NCI-H345 treated with DMSO at 0.1 percent for 48 hours (cell line): ENCODE measurements at regions not wholly inside any gene's neighbourhood (a gene's known extent, or its start where the extent isn't known, plus 50 kb on each side); places are given as distances from the start of the nearest gene placed in this dataset.
"Not testable (repeated sequence)": the region's sequence is repeated elsewhere in the genome, so short reads cannot be mapped to it uniquely, and the experiment has no call there.

ENCODE experiments used
- DNase-seq: peaks from one replicate; lab custom pipeline; 2025; ENCODE audit not compliant: unreplicated experiment; lab: John Stamatoyannopoulos, UW

DNA sequence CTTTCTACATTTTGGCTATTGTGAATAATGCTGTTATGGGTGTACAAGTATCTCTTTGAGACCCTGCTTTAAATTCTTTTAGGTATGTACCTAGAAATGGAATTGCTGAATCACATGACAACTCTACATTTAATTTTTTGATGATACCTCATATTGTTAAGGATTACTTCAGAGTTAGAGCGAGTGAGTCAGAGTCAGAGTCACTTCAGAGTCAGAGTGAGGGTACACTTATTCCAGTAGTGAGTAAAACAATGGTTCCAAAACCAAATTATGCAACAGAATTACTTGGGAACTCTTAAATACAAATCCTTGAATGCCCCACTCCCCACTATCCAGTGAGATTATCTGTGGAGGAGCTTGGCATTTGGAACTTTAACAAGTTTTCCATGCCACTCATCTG lies 50.3 kb upstream of the SNRK start:
- DNase-seq = no peak

DNA sequence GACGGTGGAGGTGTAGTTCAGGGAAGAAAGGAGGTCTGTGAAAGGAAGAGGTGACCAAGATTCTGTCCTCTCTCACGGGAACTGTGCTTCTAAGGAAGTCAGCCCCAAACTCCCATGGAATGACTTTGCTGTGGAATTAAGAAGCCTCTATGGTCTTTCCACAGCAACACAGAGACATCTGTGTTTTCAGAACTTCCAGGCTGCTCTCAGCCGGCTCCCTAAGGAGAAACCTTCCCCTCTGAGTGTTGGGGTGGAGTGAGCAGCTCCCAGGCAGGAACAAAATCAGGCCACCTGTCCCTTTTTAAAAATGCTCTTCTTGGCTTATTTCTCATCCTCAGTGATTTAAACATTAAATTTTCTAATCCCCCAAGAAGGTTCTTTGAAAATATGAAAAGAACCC lies 53.3 kb upstream of the SNRK start:
- no peak for DNase-seq

DNA sequence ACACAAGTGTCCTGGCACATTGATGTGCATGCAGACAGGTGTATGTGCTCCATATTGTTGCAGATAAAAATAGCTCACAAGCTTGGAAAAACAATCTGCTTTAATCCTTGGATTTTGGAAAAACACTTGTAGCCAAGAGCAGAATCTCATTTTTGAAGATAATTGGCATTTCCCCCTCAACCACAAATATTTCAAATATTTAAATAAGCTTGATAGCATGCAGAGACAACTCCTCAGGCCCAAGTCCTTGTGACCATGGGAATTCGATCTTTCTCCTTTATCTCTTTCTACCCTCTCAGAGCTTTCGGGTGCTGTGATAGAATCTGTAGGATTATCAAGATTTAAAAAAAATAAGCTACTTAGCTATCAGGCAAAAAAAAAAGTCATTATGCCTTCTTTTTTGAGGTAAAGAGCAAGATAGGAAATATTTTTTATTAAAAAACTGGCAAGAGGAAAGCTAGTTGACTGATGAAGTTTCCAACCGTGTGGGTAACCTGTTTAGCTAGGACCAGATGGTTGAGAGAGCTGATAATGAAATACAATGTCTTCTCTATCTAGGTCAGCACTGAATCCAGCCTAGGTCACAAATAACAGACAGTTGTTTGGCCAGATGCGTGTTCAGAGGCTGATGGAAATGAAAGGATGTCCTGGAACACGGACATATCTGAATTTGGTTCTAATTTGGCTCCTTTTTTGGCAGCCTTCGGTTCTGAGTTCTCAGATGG lies 54.9 kb upstream of the SNRK start:
- DNase-seq = no peak

DNA sequence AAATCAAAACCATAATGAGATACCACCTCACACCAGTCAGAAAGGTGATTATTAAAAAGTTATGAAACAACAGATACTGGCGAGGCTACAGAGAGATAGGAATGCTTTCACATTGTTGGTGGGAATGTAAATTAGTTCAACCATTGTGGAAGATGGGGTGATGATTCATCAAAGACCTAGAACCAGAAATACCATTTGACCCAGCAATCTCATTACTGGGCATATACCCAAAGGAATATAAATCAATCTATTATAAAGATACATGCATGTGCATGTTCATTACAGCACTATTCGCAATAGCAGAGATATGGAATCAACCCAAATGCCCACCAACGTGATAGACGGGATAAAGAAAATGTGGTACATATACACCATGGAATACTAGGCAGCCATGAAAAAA lies 56.5 kb upstream of the SNRK start:
- not testable (repeated sequence) for DNase-seq

DNA sequence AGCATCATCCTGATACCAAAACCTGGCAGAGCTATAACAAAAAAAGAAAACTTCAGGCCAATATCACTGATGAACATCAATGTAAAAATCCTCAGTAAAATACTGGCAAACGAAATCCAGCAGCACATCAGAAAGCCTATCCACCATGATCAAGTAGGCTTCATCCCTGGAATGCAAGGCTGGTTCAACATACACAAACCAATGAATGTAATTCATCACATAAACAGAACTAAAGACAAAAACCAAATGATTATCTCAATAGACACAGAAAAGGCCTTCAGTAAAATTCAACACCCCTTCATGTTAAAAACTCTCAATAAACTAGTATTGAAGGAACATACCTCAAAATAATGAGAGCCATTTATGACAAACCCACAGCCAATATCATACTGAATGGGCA lies 58.7 kb upstream of the SNRK start:
- DNase-seq = not testable (repeated sequence)

DNA sequence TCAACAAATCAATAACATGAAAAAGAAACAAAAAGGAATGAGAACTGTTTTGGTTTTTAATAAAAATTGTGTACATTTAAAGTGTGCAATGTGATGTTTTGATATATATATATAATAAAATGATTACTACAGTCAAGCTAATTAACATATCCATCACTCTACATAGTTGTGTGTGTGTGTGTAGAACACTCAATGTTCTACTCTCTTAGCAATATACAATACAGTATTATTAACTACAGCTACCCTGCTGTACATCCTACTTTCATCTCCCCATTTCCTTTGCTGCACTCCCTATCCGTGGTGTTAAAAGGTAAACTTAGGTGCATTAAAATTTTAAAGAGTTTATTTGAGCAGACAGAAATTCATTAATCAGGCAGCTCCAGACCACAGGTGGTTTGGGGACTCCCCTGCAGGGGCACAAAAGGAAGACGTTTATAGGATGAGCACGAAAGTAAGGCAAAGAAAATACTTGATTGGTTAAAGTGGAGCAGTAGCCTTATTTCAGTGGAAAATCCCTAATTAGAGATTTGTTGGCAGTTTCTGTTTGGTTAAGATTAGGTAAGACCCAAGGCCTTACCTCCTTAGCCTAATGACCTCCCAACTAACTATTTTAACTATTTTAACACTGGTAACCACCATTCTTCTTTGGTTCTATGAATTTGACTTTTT lies 61.8 kb upstream of the SNRK start:
- no peak for DNase-seq

DNA sequence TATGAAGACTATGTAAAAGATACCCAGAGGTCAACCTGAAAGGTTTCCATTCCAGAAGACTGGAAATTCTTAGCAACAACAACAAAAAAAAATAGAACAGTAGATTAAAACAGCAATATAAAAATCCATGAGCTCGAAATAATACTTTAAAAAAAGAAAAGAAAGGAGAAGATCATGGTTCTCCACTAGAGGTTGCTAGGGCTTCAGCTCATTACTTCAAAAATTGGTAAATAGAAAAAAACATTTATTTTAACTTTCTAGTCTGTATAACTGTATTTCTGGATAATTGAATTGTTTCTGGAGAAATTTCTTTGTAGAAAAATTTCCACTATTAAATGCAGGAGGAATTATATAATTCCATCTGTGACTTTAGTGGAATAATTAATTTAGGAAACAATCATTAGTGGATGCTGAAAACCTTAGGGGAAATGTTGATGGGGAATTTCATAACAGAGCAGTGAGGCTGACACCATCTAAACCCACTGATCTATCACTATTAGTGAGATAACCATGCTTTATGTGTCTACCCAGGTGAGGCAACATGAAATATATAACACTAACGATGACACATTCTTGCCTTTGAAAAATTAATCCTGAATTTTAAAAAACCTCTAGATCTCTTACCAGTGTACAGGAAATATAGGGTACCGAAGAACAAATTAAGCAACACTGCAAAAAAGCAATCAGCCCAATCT lies 62.5 kb upstream of the SNRK start:
- DNase-seq = no peak

DNA sequence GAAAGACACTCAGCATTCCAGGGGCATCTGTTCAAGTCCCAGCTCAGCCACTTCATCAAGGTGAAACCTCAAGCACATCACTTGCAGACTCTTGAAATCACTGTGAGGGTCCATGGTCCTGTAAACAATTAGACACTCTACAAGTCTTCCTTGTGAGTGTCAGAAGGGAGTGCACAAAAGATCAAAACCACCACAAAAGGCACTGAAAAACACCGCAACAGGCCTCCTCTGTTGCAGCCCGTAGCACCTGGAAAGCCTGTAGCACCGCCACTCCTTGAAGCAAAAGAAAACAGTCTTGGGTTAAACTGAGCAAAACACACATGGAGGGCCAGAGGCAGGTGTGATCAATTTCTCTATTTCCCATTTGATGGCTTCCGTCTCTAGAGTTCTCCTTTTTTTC lies 63.8 kb upstream of the SNRK start:
- no peak for DNase-seq

DNA sequence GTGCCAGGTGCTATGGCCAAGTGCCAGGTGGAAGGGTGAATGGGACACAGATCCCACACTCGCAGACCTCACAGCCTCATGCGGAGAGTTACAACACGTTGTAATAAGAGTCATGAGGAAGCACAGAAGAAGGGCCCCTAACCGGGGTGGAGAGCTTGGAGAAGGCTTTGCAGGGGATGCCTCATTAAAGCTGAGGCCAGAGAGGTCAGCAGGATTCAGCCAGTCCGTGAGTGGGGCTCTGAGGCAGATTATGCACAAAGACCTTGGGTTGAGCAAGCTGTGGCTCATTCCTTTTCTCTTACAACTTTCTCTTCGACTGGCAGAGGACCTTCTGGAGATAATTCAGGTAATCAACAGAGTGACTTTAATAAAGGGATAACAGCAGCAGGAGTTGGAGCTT lies 65.3 kb upstream of the SNRK start:
- no peak for DNase-seq

DNA sequence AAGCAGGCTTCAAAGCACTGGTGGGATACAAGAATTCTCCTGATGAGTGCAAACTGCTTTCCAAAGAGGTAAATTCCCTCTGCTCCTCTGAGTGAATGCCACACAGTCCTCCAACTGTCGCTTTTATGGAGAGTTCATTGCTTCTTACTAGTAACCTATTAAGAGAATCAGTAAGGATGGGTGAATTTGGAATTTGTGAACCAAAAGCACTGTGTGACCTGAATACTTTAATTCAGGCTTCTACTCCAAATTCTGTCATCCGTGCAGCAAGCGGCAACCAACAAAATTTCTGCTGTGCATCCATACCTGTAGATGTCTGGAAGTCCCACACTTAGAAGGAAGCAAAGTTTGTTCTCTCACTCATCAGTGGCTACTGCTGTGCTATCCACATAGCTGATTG lies 66.7 kb upstream of the SNRK start:
- no peak for DNase-seq

DNA sequence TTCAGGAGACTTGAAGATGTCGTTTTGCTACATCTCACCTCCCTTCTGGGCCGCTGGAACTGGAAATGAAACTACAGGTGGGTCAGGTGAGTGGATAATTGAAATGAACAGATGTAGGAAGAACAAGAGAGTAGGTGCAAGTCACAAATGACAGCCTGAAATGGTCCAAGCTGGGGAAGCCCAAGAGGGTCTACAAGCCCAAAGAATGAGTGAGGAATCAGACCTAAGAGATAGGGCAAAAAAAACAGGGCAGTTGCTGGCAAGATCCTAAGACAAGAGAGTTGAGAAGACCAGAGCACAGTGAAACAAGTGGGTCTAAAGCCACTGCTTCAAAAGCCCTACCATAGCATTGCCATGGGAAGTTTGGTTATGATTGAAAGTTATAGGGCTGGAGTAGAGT lies 67.4 kb upstream of the SNRK start:
- DNase-seq = no peak

DNA sequence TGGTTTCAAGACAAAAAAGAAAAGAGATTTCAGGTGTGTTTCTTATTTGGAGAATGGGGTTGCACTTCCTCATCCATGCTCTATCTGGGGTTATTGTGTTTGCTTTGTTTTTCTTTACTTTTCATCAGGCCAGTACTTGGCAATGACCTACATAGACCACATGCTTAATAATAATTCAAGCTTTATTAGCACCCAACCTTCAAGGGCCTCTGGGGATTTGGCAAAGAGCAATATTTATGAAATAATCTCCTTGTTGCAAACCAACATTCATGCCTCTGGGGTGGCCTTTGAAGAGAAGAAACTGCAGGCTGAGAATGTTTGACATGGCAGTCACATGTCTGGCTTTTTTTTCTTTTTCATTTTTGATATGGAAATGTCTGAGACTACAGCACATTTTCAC lies 68.2 kb upstream of the SNRK start:
- DNase-seq = no peak

DNA sequence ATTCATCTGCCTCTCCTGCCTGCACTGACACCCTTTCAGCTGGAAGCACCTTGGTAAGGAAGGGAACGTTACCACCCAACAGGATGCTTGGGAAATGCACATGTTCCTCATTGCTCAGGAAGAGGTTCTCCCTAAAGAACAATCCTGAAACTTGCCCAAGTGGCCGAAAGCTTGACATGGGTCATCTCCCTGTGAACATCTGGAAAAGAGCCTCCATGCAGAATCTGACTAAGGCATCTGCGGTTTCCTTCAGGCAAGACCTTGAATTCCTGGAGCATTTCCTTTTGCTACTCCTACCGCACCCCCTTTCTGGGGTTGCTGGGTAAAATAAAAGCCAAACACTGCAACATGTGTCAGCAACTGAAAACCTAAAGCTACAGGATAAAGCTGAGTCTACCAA lies 68.7 kb upstream of the SNRK start:
- no peak for DNase-seq

DNA sequence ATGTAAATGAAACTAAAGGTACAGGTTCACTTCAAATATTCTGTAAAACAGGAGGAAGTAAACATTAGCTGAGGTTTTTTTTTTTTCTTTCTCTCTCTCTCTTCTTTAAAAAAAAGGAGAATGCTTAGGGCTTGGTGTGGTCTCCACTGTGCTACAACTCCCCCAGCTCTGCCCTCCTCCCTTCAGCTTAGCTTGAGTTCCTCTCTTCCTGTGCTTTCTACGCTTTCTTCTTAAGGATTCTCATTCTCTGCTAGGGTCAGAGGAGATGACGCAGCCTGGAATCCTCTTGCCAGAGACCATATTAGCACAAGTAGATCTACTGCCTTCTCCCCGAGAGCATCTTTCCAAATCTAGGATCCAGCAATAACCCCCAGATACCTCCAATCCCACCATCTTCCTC lies 69.1 kb upstream of the SNRK start:
- DNase-seq = no peak

DNA sequence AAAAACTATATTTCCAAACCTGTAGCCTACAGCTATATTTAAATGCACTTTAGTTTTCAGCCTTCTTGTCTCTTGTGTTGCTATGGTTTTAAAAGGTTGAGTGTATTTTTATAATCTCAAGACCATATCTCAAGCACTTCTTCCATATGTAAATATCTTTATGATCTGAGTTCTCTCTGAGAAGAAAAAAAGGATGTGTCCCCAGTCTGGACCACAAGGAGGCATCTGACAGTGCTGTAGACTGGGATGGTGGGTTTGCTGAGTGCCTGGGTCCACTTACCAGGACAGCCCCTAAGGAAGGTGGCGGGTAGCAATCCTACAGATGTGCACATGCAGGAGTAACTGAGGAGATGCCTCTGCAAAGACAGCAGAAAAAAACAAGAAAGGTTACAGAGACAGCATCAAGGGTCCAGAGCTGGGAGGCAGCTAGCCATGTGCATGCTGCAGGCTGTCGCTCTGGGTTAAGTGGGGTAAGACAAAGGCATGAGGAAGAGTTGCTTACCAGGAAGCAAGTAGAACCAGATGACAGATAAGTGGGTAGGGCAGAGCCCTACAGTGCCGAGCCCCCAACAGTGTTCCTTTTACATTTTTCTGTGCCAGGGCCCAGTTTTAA lies 70.6 kb upstream of the SNRK start:
- DNase-seq = no peak

DNA sequence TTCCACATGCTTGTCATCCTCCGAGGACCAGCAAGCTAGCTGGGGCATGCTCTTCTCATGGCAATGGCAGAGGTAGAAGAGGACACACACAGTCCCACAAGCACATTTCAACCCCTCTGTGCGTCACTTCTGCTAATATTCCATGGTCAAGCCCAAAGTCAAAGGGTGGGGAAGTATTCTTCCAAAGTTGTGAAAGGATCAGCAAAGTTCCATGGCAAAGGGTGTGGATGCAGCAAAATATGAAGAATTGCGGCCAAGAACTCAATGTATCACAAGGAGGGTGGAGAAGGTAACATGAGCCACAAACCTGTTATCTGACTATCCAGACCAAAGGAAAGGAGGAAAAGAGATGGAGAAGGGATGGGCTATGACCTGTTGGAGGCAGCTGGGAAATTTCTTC lies 71.2 kb upstream of the SNRK start:
- no peak for DNase-seq

DNA sequence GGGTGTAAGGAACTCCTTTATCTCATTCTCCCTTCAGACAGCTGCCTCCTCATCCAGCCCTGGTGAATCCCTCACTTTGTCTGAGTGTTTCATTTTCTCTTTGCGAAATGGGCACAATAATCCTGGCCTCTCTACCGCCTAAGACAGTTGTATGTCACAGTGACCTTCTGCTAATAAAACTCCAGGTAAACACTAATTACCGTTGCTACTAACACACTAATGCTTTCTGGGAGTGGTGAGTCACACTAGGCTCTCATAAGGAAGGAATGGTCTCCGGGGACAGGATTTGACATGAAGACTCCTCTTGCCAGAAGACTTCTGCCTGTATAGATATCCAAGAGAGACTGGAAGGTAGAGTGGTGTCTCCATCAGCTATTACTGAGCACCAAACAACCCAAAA lies 71.7 kb upstream of the SNRK start:
- DNase-seq = no peak

DNA sequence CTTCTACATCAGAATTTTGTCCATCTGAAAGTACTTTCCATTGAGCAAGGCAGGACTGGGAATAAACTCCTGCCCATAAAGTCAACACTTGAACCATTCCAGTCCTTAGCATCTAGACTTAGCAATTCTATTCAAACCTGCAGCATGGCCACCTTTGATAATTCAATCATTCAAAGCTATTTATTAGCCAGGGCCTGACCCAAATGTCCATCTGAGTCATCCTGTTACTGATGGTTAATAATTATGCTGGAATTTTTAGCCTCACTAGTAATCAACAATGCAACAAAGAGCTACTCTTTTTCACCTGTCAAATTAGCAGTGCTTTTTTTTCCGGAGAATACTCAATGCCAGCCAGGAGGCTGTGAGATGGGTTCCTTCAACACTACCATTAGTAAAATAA lies 72.7 kb upstream of the SNRK start:
- DNase-seq = no peak

DNA sequence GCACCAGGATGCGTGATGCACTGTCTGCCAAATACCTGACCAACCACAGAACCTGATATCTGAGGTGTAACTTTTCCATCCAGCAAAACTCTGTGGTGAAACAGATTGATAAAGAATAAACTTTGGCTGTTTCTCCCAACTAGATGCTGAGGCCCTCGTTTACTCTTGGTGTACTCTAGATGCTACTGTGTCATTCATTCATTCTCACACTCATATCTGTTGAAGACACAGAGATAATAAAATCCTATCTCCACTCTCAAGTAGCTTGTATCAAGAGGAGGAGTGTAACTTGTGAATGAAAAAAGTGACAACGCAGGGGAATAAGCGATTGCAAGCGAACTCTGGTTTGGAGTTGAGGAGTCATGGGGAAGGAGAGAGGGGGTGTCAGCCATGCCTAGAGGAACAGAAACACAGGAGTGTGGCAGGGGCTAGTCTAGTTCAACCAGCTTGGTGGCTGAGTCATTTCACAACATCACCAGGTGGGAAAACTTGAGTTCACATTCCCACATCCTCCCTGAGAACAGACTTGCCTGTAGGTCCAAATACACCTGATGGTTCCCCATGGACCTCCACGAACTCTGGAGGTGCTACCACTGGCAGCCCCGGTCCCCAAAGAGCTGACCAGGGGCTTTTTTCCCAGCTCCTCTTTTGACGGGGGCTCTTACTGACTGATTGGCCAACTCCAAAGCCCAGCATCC lies 73.3 kb upstream of the SNRK start:
- DNase-seq = no peak

DNA sequence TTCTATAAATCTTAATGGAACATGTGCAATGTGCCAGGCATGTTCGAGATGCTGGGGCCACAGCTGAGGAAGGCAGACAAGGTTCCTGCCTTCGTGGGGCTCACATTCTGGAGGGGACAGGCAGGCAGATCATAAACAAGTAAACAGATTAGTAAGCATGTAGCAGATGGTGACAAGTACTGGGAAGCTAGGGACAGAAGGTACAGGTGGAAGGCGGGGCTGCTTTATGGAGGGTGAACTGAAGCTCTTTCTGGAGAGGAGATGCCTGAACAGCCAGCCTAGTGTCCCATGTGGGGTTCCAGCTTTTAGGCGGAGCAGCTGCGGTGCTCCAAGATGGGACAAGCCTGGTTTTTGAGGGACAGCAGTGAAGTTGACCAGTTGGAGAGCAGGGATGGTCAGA lies 74.7 kb upstream of the SNRK start:
- DNase-seq = no peak
